GM12891 (cell line): ENCODE measurements at regions not wholly inside any gene's neighbourhood (a gene's known extent, or its start where the extent isn't known, plus 50 kb on each side); places are given as distances from the start of the nearest gene placed in this dataset.

Experiments used
- PAX5 ChIP-seq: IDR thresholded peaks from 2 replicates; pipeline ENCODE4 v1.6.1; 2011; ENCODE audit warnings: low read length, moderate library complexity, mild to moderate bottlenecking; ENCODE audit not compliant: insufficient read depth, severe bottlenecking
- POLR2A ChIP-seq: IDR thresholded peaks from 2 replicates; pipeline ENCODE4 v1.6.1; 2011; ENCODE audit warnings: low read depth, low read length, control low read depth
- POLR2AphosphoS5 ChIP-seq: IDR thresholded peaks from 2 replicates; pipeline ENCODE4 v1.6.1; 2011; ENCODE audit warnings: low read depth, low read length, control low read depth
- POU2F2 ChIP-seq: IDR thresholded peaks from 2 replicates; pipeline ENCODE4 v1.6.1; 2011; ENCODE audit warnings: low read depth, mild to moderate bottlenecking, control low read depth, low read length, moderate library complexity
- SPI1 ChIP-seq: IDR thresholded peaks from 2 replicates; pipeline ENCODE4 v1.6.1; 2011; ENCODE audit warnings: low read depth, low read length, control low read depth
- TAF1 ChIP-seq: IDR thresholded peaks from 2 replicates; pipeline ENCODE4 v1.6.1; 2011; ENCODE audit warnings: low read depth, low read length, control low read depth

- TF ChIP-seq POLR2A (no peak), POLR2AphosphoS5 (no peak), SPI1 (no peak), TAF1 (no peak), POU2F2 (no peak), PAX5 (no peak)
Measured at GRCh38 chr3:30184091-30184810, 422.1 kb upstream of the TGFBR2 start.
